ENCODE measurements at regions not wholly inside any gene's neighbourhood (a gene's known extent, or its start where the extent isn't known, plus 50 kb on each side); places are given as distances from the start of the nearest gene placed in this dataset.

GRCh38 chr7:155939350-155939749, 127.1 kb upstream of the SHH start:
- H4K5ac ChIP-seq (ENCODE audit: low read depth, low read length) = no peak overlapping the region
- H2BK15ac ChIP-seq (ENCODE audit: low read depth, low read length) = no peak overlapping the region
- no peak overlapping the region for H3K18ac ChIP-seq (ENCODE audit: low read depth, low read length)
- H2BK20ac ChIP-seq (ENCODE audit: low read depth, low read length) = no peak overlapping the region
- intact Hi-C loops (cut with micrococcal nuclease) = no loop called here
- H2AFZ ChIP-seq (replicated peaks; ENCODE audit: low read length, poor library complexity) = no peak overlapping the region
- ATAC-seq (ENCODE audit: low read depth) = no peak
- no peak overlapping the region for H3K56ac ChIP-seq (ENCODE audit: extremely low read depth, insufficient read depth, low read length)
- no peak overlapping the region for H2AK5ac ChIP-seq (ENCODE audit: low read depth, low read length)
- no peak overlapping the region for H3K4ac ChIP-seq (ENCODE audit: low read depth, low read length)
- no peak overlapping the region for H2BK5ac ChIP-seq (ENCODE audit: low read depth, low read length, poor library complexity, severe bottlenecking)
- DNase-seq = no peak
- H4K8ac ChIP-seq (ENCODE audit: low read depth in 2 of 2, low read length in 2 of 2) = no peak overlapping the region
- H3K4me1 ChIP-seq (ENCODE audit: control insufficient read depth, insufficient read depth, low read length) = peaks cover 2% of the 10 kb centered on the region; the same call in 1 of the 2 replicates
- no peak overlapping the region for H3K23ac ChIP-seq (ENCODE audit: low read depth, low read length)
- H2BK120ac ChIP-seq (ENCODE audit: low read depth, low read length) = no peak overlapping the region
- POLR2A ChIA-PET (ENCODE audit: unreplicated experiment) = no interaction called here
- in situ Hi-C loops (cut with MboI; ENCODE audit: low sequenced_read_pairs) = no loop called here
- no peak for TF ChIP-seq BHLHE40 (IDR thresholded peaks at IDR 0.05; ENCODE audit: low read depth, low read length)
- no peak for TF ChIP-seq RCOR1 (IDR thresholded peaks at IDR 0.05; ENCODE audit: insufficient replicate concordance, low read length)
- TF ChIP-seq SMC3 (IDR thresholded peaks at IDR 0.05; ENCODE audit: low read depth, low read length) = no peak
- TF ChIP-seq CHD1 (IDR thresholded peaks at IDR 0.05; ENCODE audit: low read depth, low read length) = no peak
- H3K4me3 ChIP-seq (ENCODE audit: insufficient read depth, low read depth, low read length) = no peak overlapping the region
- H4K91ac ChIP-seq (ENCODE audit: insufficient read depth, low read depth, low read length) = no peak overlapping the region
- dilution Hi-C loops (cut with HindIII; ENCODE audit: low sequenced_read_pairs, unreplicated experiment) = no loop called here
- no peaks in the 10 kb centered on the region for H3K79me1 ChIP-seq (ENCODE audit: low read depth in 1 of 2, low read length in 2 of 2)
- no peak overlapping the region for H3K9ac ChIP-seq (ENCODE audit: low read depth, low read length)
- CTCF ChIA-PET = no interaction called here
- H2AK9ac ChIP-seq (replicated peaks; ENCODE audit: low read depth, low read length, poor library complexity) = no peak overlapping the region
- H3K36me3 ChIP-seq (ENCODE audit: control insufficient read depth, insufficient read depth, low read length) = no peaks in the 10 kb centered on the region
- no peak overlapping the region for H3K4me2 ChIP-seq (ENCODE audit: low read depth, low read length)
- H3K27ac ChIP-seq (ENCODE audit: insufficient read depth, low read length) = no peak overlapping the region
- H4K20me1 ChIP-seq (ENCODE audit: insufficient read depth, low read length) = no peaks in the 10 kb centered on the region
- H3K27me3 ChIP-seq (ENCODE audit: control insufficient read depth, insufficient read depth, low read length) = no peaks in the 10 kb centered on the region
- H3K14ac ChIP-seq (replicated peaks; ENCODE audit: low read depth, low read length) = no peak overlapping the region
- H3K9me1 ChIP-seq (ENCODE audit: insufficient read depth, low read length) = no peaks in the 10 kb centered on the region
- BruUV-seq (replicated peaks) = no TSS peak
- H3K9me3 ChIP-seq (ENCODE audit: control insufficient read depth, insufficient read depth, low read length) = peaks cover 6% of the 10 kb centered on the region
